Esophagus squamous epithelium (tissue), 4 donors: ENCODE measurements at regions not wholly inside any gene's neighbourhood (a gene's known extent, or its start where the extent isn't known, plus 50 kb on each side); places are given as distances from the start of the nearest gene placed in this dataset.

Experiments used
- POLR2A ChIP-seq, 4 donors: fragments of 450-650 bp; IDR thresholded peaks; one replicate each; pipeline ENCODE4 v1.6.1; 2017; ENCODE audit warnings: antibody characterized with exemption in 4 of 4, mild to moderate bottlenecking in 4 of 4, moderate library complexity in 3 of 4
- TF ChIP-seq, protein P1 (sequence below), 6 experiments: fragments of 450-650 bp in 4 of 6; fragments of 200-600 bp in 2 of 6; sonication (generic) in 2 of 6; IDR thresholded peaks; one replicate each; pipeline ENCODE4 v1.5.1; 2016 to 2019; ENCODE audit warnings: antibody characterized with exemption in 6 of 6, mild to moderate bottlenecking in 4 of 6, moderate library complexity in 4 of 6

DNA sequence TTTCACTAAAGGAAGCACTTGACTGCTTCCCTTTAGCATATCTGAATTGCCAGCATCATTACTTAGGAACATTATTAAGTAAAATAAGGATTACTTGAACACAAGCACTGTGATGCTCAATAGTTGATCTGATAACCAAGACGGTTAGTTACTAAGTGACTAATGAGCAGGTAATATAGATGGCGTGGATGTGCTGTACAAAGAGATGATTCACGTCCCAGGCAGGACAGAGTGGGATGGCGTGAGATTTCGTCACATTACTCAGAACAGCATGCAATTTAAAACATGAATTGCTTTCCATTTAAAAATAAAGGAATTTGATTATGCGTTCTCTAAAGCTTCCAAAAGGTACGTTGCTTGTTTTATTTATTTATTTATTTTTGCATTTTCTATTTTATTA, 240.0 kb upstream of the ARHGEF26 start:
- TF ChIP-seq, protein P1, sequence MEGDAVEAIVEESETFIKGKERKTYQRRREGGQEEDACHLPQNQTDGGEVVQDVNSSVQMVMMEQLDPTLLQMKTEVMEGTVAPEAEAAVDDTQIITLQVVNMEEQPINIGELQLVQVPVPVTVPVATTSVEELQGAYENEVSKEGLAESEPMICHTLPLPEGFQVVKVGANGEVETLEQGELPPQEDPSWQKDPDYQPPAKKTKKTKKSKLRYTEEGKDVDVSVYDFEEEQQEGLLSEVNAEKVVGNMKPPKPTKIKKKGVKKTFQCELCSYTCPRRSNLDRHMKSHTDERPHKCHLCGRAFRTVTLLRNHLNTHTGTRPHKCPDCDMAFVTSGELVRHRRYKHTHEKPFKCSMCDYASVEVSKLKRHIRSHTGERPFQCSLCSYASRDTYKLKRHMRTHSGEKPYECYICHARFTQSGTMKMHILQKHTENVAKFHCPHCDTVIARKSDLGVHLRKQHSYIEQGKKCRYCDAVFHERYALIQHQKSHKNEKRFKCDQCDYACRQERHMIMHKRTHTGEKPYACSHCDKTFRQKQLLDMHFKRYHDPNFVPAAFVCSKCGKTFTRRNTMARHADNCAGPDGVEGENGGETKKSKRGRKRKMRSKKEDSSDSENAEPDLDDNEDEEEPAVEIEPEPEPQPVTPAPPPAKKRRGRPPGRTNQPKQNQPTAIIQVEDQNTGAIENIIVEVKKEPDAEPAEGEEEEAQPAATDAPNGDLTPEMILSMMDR (IDR thresholded peaks at IDR 0.05): no peak
- TF ChIP-seq POLR2A (IDR thresholded peaks at IDR 0.05): no peak
